Esophagus squamous epithelium (tissue), 5 donors: ENCODE measurements at regions not wholly inside any gene's neighbourhood (a gene's known extent, or its start where the extent isn't known, plus 50 kb on each side); places are given as distances from the start of the nearest gene placed in this dataset.

Source experiments
- DNase-seq: peaks from one replicate; lab custom pipeline; 2025; lab: John Stamatoyannopoulos, UW
- H3K27ac ChIP-seq, 4 donors: fragments of 200-600 bp; sonication (generic); one replicate each; pipeline ENCODE4 v1.5.1; 2016 to 2019; ENCODE audit warnings: mild to moderate bottlenecking in 1 of 4
- H3K27me3 ChIP-seq, 4 donors: fragments of 200-600 bp; sonication (generic); 1 replicate in 3 of 4; 2 replicates in 1 of 4; pipeline versions ENCODE4 v1.5.1 to v1.6.0; 2017 to 2021; ENCODE audit warnings: antibody characterized with exemption in 1 of 4
- H3K36me3 ChIP-seq, 3 donors: fragments of 200-600 bp; sonication (generic); one replicate each; pipeline ENCODE4 v1.5.1; 2016 to 2019
- H3K4me1 ChIP-seq, 3 donors: fragments of 200-600 bp; sonication (generic); one replicate each; pipeline ENCODE4 v1.5.1; 2017 to 2019
- H3K4me3 ChIP-seq, 4 donors: fragments of 200-600 bp; sonication (generic); 1 replicate in 3 of 4; 2 replicates in 1 of 4; pipeline ENCODE4 v1.5.1; 2016 to 2019; ENCODE audit warnings: mild to moderate bottlenecking in 2 of 4, moderate library complexity in 1 of 4
- H3K9me3 ChIP-seq, 3 donors: fragments of 200-600 bp; sonication (generic); one replicate each; pipeline ENCODE4 v1.5.1; 2016 to 2019
- CTCF ChIP-seq, 6 experiments: fragments of 450-650 bp in 4 of 6; fragments of 200-600 bp in 2 of 6; sonication (generic) in 2 of 6; IDR thresholded peaks; one replicate each; pipeline ENCODE4 v1.5.1; 2016 to 2019; ENCODE audit warnings: antibody characterized with exemption in 6 of 6, mild to moderate bottlenecking in 4 of 6, moderate library complexity in 4 of 6
- POLR2A ChIP-seq, 4 donors: fragments of 450-650 bp; IDR thresholded peaks; one replicate each; pipeline ENCODE4 v1.6.1; 2017; ENCODE audit warnings: antibody characterized with exemption in 4 of 4, mild to moderate bottlenecking in 4 of 4, moderate library complexity in 3 of 4
- WGBS, 2 donors: methylation state at CpG; one replicate each; pipeline ENCODE4 v1.1.5; 2018; 5-methylcytosine and 5-hydroxymethylcytosine counted together
- intact Hi-C: fragments of 100-400 bp; cut with DNase I; formaldehyde crosslinking; loops from one replicate; pipeline ENCODE4 v1.15.0; 2022
- donor health status: DM: yes; HTN: yes; CAD: no.

DNA sequence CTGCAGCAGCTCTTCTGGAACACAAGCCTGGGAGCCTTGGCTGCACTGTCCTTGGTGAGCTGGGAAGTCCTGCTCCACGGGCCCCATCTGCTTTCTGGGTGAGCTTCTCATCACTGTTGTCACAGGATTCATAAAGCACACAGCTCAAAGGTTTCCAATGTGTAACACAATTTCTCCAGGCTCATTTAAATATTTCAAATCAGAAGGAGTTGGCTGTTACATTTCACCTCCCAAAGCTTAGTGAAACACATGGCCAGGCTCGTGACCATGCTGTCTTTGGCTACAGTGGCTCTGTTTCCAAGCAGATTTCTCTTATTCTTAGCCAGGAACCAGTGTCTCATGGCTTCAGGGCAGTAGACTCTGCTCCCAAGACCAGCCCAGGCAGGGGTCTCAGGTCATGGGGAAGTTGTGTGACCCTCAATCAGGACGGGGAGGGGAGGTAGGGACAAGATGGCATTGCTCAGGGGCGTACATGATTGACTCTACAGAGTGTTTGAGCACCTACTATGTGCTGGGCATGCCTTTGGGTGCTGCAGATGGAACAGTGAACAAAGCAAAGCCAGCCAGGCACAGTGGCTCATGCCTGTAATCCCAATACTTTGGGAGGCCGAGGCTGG lies 353.0 kb downstream of the NPHP4 start:
- WGBS, 2 donors, result 73 to 79% methylated on average over 2 to 5 of the region's 5 CpGs
- Histone ChIP-seq H3K9me3 (no peaks in the 10 kb centered on the region), H3K27ac (no peak overlapping the region), H3K36me3 (no peaks in the 10 kb centered on the region), H3K4me3 (no peak overlapping the region), H3K4me1 (no peaks in the 10 kb centered on the region), H3K27me3 (peaks cover 0 to 72% (median 0%) of the 10 kb centered on the region in 4 donors)
- DNase-seq, result no peak
- TF ChIP-seq POLR2A (IDR thresholded peaks at IDR 0.05) (no peak), CTCF (IDR thresholded peaks at IDR 0.05) (no peak)
- intact Hi-C loops, result loop anchor here (5.0 to 10.0 kb wide), 2 partner anchors 108 to 276 kb away; no protein-coding TSS in a partner anchor

GRCh38 chr1:5638582-5638981 lies 353.6 kb downstream of the NPHP4 start:
- no peaks in the 10 kb centered on the region for H3K9me3 ChIP-seq
- H3K27ac ChIP-seq, result no peak overlapping the region
- peaks cover 0 to 66% (median 0%) of the 10 kb centered on the region in 4 donors for H3K27me3 ChIP-seq
- H3K4me1 ChIP-seq, result no peaks in the 10 kb centered on the region
- no peak overlapping the region for H3K4me3 ChIP-seq
- intact Hi-C loops, result loop anchor here (5.0 to 10.0 kb wide), 2 partner anchors 109 to 276 kb away; no protein-coding TSS in a partner anchor
- no peak for DNase-seq
- TF ChIP-seq CTCF (IDR thresholded peaks at IDR 0.05) (no peak), POLR2A (IDR thresholded peaks at IDR 0.05) (no peak)
- no peaks in the 10 kb centered on the region for H3K36me3 ChIP-seq
- WGBS, 2 donors, result 57 to 83% methylated on average over 2 to 3 of the region's 3 CpGs

GRCh38 chr1:5637171-5637570 lies 355.1 kb downstream of the NPHP4 start:
- no peaks in the 10 kb centered on the region for H3K4me1 ChIP-seq
- no peak overlapping the region for H3K4me3 ChIP-seq
- intact Hi-C loops, result loop anchor here (5.0 to 10.0 kb wide), 2 partner anchors 110 to 278 kb away; no protein-coding TSS in a partner anchor
- no peak for DNase-seq
- H3K36me3 ChIP-seq, result no peaks in the 10 kb centered on the region
- H3K9me3 ChIP-seq, result no peaks in the 10 kb centered on the region
- WGBS, 2 donors, result 43 to 48% methylated on average over 2 of the region's 2 CpGs
- H3K27me3 ChIP-seq, result peaks cover 0 to 66% (median 0%) of the 10 kb centered on the region in 4 donors
- H3K27ac ChIP-seq, result no peak overlapping the region
- TF ChIP-seq CTCF (IDR thresholded peaks at IDR 0.05) (peak in 5 of 6 experiments; percentile 38 to 82 (median 59)), POLR2A (IDR thresholded peaks at IDR 0.05) (no peak)

- H3K9me3 ChIP-seq, result no peaks in the 10 kb centered on the region
- no peak overlapping the region for H3K27ac ChIP-seq
- H3K27me3 ChIP-seq, result peaks cover 0 to 53% (median 0%) of the 10 kb centered on the region in 4 donors
- 91 to 95% methylated on average over 4 of the region's 4 CpGs for WGBS, 2 donors
- DNase-seq, result no peak
- no peak overlapping the region for H3K4me3 ChIP-seq
- intact Hi-C loops, result loop anchor here (5.0 to 10.0 kb wide), 2 partner anchors 112 to 280 kb away; no protein-coding TSS in a partner anchor
- H3K36me3 ChIP-seq, result no peaks in the 10 kb centered on the region
- no peak for TF ChIP-seq CTCF (IDR thresholded peaks at IDR 0.05)
- no peak for TF ChIP-seq POLR2A (IDR thresholded peaks at IDR 0.05)
- no peaks in the 10 kb centered on the region for H3K4me1 ChIP-seq
Measured at GRCh38 chr1:5634893-5635292, 357.3 kb downstream of the NPHP4 start.

- no peak overlapping the region for H3K27ac ChIP-seq
- H3K36me3 ChIP-seq, result no peaks in the 10 kb centered on the region
- intact Hi-C loops, result loop anchor here (10.0 kb wide), 1 partner anchor 282 kb away; no protein-coding TSS in a partner anchor
- DNase-seq, result no peak
- H3K4me1 ChIP-seq, result no peaks in the 10 kb centered on the region
- H3K4me3 ChIP-seq, result no peak overlapping the region
- H3K9me3 ChIP-seq, result no peaks in the 10 kb centered on the region
- TF ChIP-seq CTCF (IDR thresholded peaks at IDR 0.05) (no peak), POLR2A (IDR thresholded peaks at IDR 0.05) (no peak)
- WGBS, 2 donors, result 76 to 81% methylated on average over 9 of the region's 10 CpGs
- peaks cover 0 to 50% (median 0%) of the 10 kb centered on the region in 4 donors for H3K27me3 ChIP-seq
Measured at GRCh38 chr1:5632814-5633213, 359.4 kb downstream of the NPHP4 start.
